Right lung (tissue), 2 donors: ENCODE measurements at regions not wholly inside any gene's neighbourhood (a gene's known extent, or its start where the extent isn't known, plus 50 kb on each side); places are given as distances from the start of the nearest gene placed in this dataset.
"Not testable (repeated sequence)": the region's sequence is repeated elsewhere in the genome, so short reads cannot be mapped to it uniquely, and the experiment has no call there.

Source experiments
- DNase-seq, 2 donors: peaks; one replicate each; pipeline ENCODE4 v3.0.0-alpha.2; 2013

DNA sequence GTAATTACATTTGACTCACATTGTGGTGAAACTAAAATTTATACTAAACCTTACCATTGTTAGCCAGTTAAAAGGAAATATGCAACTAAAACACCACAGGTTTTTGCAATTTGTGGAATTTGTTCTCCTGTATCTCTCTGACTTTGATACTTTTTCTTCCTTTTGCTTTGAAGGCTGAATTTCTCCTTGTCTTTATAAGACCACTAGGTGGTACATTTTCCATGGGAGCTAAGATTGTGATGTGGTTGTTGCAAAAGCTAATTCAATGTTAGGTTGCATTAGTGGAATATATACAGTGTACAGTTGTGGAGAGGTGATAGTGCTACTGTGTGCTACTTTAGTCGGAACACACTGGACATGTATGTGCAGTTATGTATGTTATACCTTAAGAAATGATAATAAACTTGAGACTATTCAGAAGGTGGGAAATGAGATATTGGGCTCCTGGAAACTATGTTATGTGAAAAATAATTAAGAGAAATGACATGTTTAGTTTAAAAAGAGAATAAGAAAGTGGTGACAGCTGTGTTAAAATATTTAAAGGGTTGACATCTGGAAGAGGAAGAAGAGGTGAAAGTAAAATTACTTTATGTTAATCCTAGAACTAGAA lies 70.3 kb downstream of the ARL9 start:
- DNase-seq: peak; percentile 2 to 9

DNA sequence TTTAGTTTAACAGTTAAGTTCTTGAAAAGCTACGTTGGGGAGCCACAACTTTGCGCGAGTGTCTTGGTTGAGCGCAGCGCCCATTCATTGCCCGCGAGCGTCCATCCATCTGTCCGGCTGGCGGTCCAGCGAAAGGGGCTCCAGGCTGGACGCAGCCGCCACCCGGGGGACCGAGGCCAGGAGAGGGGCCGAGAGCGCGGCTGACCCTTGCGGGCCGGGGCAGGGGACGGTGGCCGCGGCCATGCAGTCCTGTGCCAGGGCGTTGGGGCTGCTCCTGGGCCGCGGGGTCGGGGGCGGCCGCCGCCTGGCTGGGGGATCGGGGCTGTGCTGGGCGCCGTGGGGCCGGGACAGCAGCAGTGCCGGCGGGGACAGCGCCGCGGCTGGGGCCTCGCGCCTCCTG lies 86.8 kb downstream of the ARL9 start:
- DNase-seq: not testable (repeated sequence)
